SK-N-SH (cell line): ENCODE measurements at regions not wholly inside any gene's neighbourhood (a gene's known extent, or its start where the extent isn't known, plus 50 kb on each side); places are given as distances from the start of the nearest gene placed in this dataset.

ENCODE experiments used
- CTCF ChIA-PET: fragments of 300-600, 350-600 bp; formaldehyde crosslinking; extraction: SDS; loops from one replicate; lab custom pipeline; 2021; lab: Yijun Ruan, JAX
- POLR2A ChIA-PET: fragments of 350-600 bp; sonication (Branson Sonifier 250); formaldehyde crosslinking; extraction: SDS; loops from one replicate; lab custom pipeline; 2020; ENCODE audit warnings: antibody characterized with exemption, inconsistent platforms; lab: Yijun Ruan, JAX
- DNase-seq: peaks from one replicate; pipeline ENCODE4 v3.0.0; 2012
- H2AFZ ChIP-seq: fragments of 200-600 bp; sonication (generic); 2 replicates; pipeline ENCODE4 v1.8.1; 2016; ENCODE audit warnings: antibody characterized with exemption, mild to moderate bottlenecking, low read depth
- H3F3A ChIP-seq: fragments of 200-600 bp; sonication (generic); replicated peaks from 2 replicates; pipeline ENCODE3; 2016; ENCODE audit warnings: antibody characterized with exemption, mild to moderate bottlenecking; ENCODE audit not compliant: insufficient read depth
- H3K27ac ChIP-seq, 2 experiments: fragments of 200-500 bp in 1 of 2; fragments of 200-600 bp in 1 of 2; sonication (Bioruptor generic) in 1 of 2; sonication (generic), shearing (Covaris generic) in 1 of 2; 2 replicates each; pipeline versions ENCODE4 v1.5.1 to v1.6.1; 2014 to 2016; ENCODE audit warnings: low read depth in 2 of 2, inconsistent platforms in 1 of 2, low read length in 1 of 2, mild to moderate bottlenecking in 1 of 2, mixed read lengths in 1 of 2
- H3K27me3 ChIP-seq: fragments of 200-600 bp; sonication (generic), shearing (Covaris generic); 2 replicates; pipeline ENCODE4 v1.6.1; 2016; ENCODE audit warnings: mixed run types; ENCODE audit not compliant: insufficient read depth
- H3K36me3 ChIP-seq, 2 experiments: fragments of 200-500 bp in 1 of 2; fragments of 200-600 bp in 1 of 2; sonication (Bioruptor generic) in 1 of 2; sonication (generic) in 1 of 2; replicated peaks in 1 of 2; 2 replicates each; pipeline versions ENCODE3 to v1.5.1; 2014 to 2016; ENCODE audit warnings: low read length in 1 of 2, mild to moderate bottlenecking in 1 of 2; ENCODE audit not compliant: insufficient read depth in 2 of 2, control insufficient read depth in 1 of 2
- H3K4me1 ChIP-seq, 2 experiments: fragments of 200-500 bp in 1 of 2; fragments of 200-600 bp in 1 of 2; sonication (Bioruptor generic) in 1 of 2; sonication (generic), shearing (Covaris generic) in 1 of 2; 2 replicates each; pipeline versions ENCODE4 v1.5.1 to v1.6.1; 2014 to 2016; ENCODE audit warnings: low read depth in 1 of 2, low read length in 1 of 2, mixed run types in 1 of 2; ENCODE audit not compliant: insufficient read depth in 2 of 2, control insufficient read depth in 1 of 2
- H3K4me2 ChIP-seq: fragments of 200-600 bp; sonication (generic), shearing (Covaris generic); 2 replicates; pipeline ENCODE4 v1.6.1; 2017; ENCODE audit warnings: mixed run types
- H3K4me3 ChIP-seq, 2 experiments: fragments of 200-500 bp in 1 of 2; fragments of 200-600 bp in 1 of 2; sonication (Bioruptor generic) in 1 of 2; sonication (generic), shearing (Covaris generic) in 1 of 2; 2 replicates each; pipeline versions ENCODE4 v1.5.1 to v1.8.1; 2014 to 2016; ENCODE audit warnings: low read depth in 2 of 2, inconsistent platforms in 1 of 2, low read length in 1 of 2, mild to moderate bottlenecking in 1 of 2, mixed read lengths in 1 of 2, moderate library complexity in 1 of 2
- H3K79me2 ChIP-seq: fragments of 200-600 bp; sonication (generic); 2 replicates; pipeline ENCODE4 v1.8.1; 2017; ENCODE audit warnings: mild to moderate bottlenecking; ENCODE audit not compliant: insufficient read depth
- H3K9ac ChIP-seq: fragments of 200-600 bp; sonication (generic); 2 replicates; pipeline ENCODE4 v1.6.1; 2017; ENCODE audit warnings: mixed run types
- H3K9me2 ChIP-seq: fragments of 200-600 bp; sonication (generic); 2 replicates; pipeline ENCODE4 v1.6.1; 2017; ENCODE audit warnings: mixed run types
- H3K9me3 ChIP-seq: fragments of 200-600 bp; sonication (generic); 2 replicates; pipeline ENCODE4 v1.6.1; 2017; ENCODE audit warnings: mixed run types, mild to moderate bottlenecking, moderate library complexity
- H4K20me1 ChIP-seq: fragments of 200-600 bp; sonication (generic); 2 replicates; pipeline ENCODE4 v1.6.1; 2017; ENCODE audit warnings: mild to moderate bottlenecking, mixed run types; ENCODE audit not compliant: insufficient read depth
- EP300 ChIP-seq, 2 experiments: IDR thresholded peaks; 2 replicates each; pipeline versions ENCODE4 v1.4.0 to v1.6.1; 2012; ENCODE audit warnings: borderline replicate concordance in 1 of 2, low read depth in 1 of 2, low read length in 1 of 2
- EZH2phosphoT487 ChIP-seq: fragments of 200-600 bp; sonication (generic); IDR thresholded peaks from 2 replicates; pipeline ENCODE4 v1.6.1; 2017; ENCODE audit warnings: low read depth, mixed run types, mild to moderate bottlenecking, antibody characterized with exemption, moderate library complexity, borderline replicate concordance
- FOSL2 ChIP-seq: IDR thresholded peaks from 2 replicates; pipeline ENCODE4 v1.4.0; 2012; ENCODE audit warnings: low read depth, mild to moderate bottlenecking, moderate library complexity, borderline replicate concordance
- FOXJ3 ChIP-seq: sonication (generic); formaldehyde crosslinking; IDR thresholded peaks from 2 replicates; pipeline ENCODE4 v1.5.1; 2020; ENCODE audit warnings: mild to moderate bottlenecking, missing genetic modification reagents
- FOXM1 ChIP-seq: IDR thresholded peaks from 2 replicates; pipeline ENCODE4 v1.4.0; 2012; ENCODE audit warnings: low read depth, mild to moderate bottlenecking
- GABPA ChIP-seq: IDR thresholded peaks from 2 replicates; pipeline ENCODE4 v1.4.0; 2012; ENCODE audit warnings: low read depth, mild to moderate bottlenecking
- GATA2 ChIP-seq: sonication (generic); formaldehyde crosslinking; IDR thresholded peaks from 2 replicates; pipeline ENCODE4 v1.5.0; 2020; ENCODE audit warnings: mild to moderate bottlenecking, missing genetic modification reagents
- JUND ChIP-seq: IDR thresholded peaks from 2 replicates; pipeline ENCODE4 v1.4.0; 2012
- MEF2A ChIP-seq: IDR thresholded peaks from 2 replicates; pipeline ENCODE4 v1.4.0; 2012; ENCODE audit warnings: low read depth, borderline replicate concordance
- RAD21 ChIP-seq: IDR thresholded peaks from 2 replicates; pipeline ENCODE4 v1.6.1; 2012; ENCODE audit warnings: mild to moderate bottlenecking, low read length
- RFX5 ChIP-seq: IDR thresholded peaks from 2 replicates; pipeline ENCODE4 v1.6.1; 2012; ENCODE audit warnings: mild to moderate bottlenecking, improper control_type of control experiment, low read length
- SIN3A ChIP-seq: IDR thresholded peaks from 2 replicates; pipeline ENCODE4 v1.6.1; 2012; ENCODE audit warnings: low read depth, mild to moderate bottlenecking, low read length, moderate library complexity, borderline replicate concordance
- TEAD4 ChIP-seq: IDR thresholded peaks from 2 replicates; pipeline ENCODE4 v1.4.0; 2012; ENCODE audit warnings: mild to moderate bottlenecking, borderline replicate concordance; ENCODE audit not compliant: insufficient read depth
- YY1 ChIP-seq: IDR thresholded peaks from 2 replicates; pipeline ENCODE4 v1.4.0; 2012; ENCODE audit warnings: low read depth, mild to moderate bottlenecking
- WGBS: methylation state at CpG from one replicate; pipeline ENCODE4 v1.1.6; 2017; ENCODE audit warnings: low lambda C conversion rate; 5-methylcytosine and 5-hydroxymethylcytosine counted together
- TF ChIP-seq, protein P1 (sequence below): IDR thresholded peaks from 2 replicates; pipeline ENCODE4; 2012
- TF ChIP-seq, protein P2 (sequence below): fragments of 150-350 bp; IDR thresholded peaks from 2 replicates; pipeline ENCODE4 v1.6.1; 2016; ENCODE audit warnings: mild to moderate bottlenecking, low read depth, low read length
- TF ChIP-seq, protein P3 (sequence below): IDR thresholded peaks from 2 replicates; pipeline ENCODE4 v1.4.0; 2012; ENCODE audit warnings: low read depth
- TF ChIP-seq, protein P4 (sequence below): IDR thresholded peaks from 2 replicates; pipeline ENCODE4 v1.6.1; 2012; ENCODE audit warnings: mild to moderate bottlenecking, low read depth, low read length, moderate library complexity

DNA sequence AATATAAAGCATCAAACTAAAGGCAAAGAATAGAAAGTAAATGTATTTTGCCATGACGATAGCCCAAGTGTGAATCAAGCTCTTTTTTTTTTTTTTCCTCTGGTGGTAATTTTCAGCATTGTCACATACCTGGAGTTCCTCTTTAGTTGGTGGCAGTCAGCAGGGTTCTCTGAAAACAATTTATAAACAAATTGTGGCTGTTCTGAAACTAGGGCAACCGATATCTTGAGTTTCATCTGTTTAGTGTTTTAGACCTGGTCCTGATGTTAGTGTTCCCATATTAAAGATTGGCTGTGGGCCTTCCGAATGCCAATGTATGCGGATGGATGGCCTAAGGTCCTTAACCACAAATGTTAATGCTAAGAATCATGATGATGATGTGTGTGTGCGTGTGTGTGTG lies 713.1 kb downstream of the GATA3 start:
- WGBS = 51% methylated on average over 5 of the region's 5 CpGs
- no peaks in the 10 kb centered on the region for H3F3A ChIP-seq
- CTCF ChIA-PET = interaction anchor here (0.6 kb wide), 1 partner anchor 669 kb away, joined by 3 read pairs; no protein-coding TSS in a partner anchor
- DNase-seq = no peak
- no peak overlapping the region for H2AFZ ChIP-seq
- H3K9ac ChIP-seq = no peak overlapping the region
- no peaks in the 10 kb centered on the region for H3K9me3 ChIP-seq
- H3K79me2 ChIP-seq = no peaks in the 10 kb centered on the region
- no peak overlapping the region for H3K4me2 ChIP-seq
- H3K4me3 ChIP-seq = no peak overlapping the region
- H3K36me3 ChIP-seq = no peaks in the 10 kb centered on the region
- TF ChIP-seq, protein P1, sequence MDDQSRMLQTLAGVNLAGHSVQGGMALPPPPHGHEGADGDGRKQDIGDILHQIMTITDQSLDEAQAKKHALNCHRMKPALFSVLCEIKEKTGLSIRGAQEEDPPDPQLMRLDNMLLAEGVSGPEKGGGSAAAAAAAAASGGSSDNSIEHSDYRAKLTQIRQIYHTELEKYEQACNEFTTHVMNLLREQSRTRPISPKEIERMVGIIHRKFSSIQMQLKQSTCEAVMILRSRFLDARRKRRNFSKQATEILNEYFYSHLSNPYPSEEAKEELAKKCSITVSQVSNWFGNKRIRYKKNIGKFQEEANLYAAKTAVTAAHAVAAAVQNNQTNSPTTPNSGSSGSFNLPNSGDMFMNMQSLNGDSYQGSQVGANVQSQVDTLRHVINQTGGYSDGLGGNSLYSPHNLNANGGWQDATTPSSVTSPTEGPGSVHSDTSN = no peak
- TF ChIP-seq GABPA (no peak), FOXM1 (no peak), RAD21 (no peak), TEAD4 (no peak), FOSL2 (no peak), JUND (no peak), MEF2A (no peak), YY1 (no peak), SIN3A (no peak)
- TF ChIP-seq, protein P2, sequence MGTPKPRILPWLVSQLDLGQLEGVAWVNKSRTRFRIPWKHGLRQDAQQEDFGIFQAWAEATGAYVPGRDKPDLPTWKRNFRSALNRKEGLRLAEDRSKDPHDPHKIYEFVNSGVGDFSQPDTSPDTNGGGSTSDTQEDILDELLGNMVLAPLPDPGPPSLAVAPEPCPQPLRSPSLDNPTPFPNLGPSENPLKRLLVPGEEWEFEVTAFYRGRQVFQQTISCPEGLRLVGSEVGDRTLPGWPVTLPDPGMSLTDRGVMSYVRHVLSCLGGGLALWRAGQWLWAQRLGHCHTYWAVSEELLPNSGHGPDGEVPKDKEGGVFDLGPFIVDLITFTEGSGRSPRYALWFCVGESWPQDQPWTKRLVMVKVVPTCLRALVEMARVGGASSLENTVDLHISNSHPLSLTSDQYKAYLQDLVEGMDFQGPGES = no peak
- TF ChIP-seq, protein P3, sequence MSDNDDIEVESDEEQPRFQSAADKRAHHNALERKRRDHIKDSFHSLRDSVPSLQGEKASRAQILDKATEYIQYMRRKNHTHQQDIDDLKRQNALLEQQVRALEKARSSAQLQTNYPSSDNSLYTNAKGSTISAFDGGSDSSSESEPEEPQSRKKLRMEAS = no peak
- no peaks in the 10 kb centered on the region; a peak in 1 of 4 replicates for H3K4me1 ChIP-seq
- no peak overlapping the region for H3K27ac ChIP-seq
- H3K27me3 ChIP-seq = no peaks in the 10 kb centered on the region
- no peaks in the 10 kb centered on the region for H4K20me1 ChIP-seq
- H3K9me2 ChIP-seq = no peaks in the 10 kb centered on the region
- POLR2A ChIA-PET = no interaction called here

DNA sequence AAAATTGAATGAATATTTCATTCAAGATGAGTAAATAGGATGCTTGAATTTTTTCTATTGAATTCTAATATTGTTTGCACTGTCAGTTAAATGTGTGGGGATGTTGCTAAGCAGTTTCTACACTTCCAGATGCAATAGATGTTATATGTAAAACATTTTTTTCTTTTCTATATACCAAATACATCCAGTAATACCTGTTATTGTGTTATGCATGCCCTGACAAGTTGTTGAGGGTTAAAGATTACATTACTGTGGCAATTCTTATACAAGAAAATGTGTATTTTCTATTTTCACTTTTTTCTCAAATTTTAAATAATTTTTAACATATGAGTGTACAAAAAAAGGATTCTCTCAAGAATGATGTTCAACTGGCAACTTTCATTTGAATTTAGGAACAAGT lies 713.9 kb downstream of the GATA3 start:
- POLR2A ChIA-PET = no interaction called here

More for the DNA sequence above, 713.9 kb downstream of the GATA3 start:
- Histone ChIP-seq H3K27ac (no peak overlapping the region), H4K20me1 (no peaks in the 10 kb centered on the region), H3K79me2 (no peaks in the 10 kb centered on the region), H3K36me3 (no peaks in the 10 kb centered on the region), H3K4me2 (no peak overlapping the region), H3K9ac (no peak overlapping the region), H3K4me3 (no peak overlapping the region), H2AFZ (no peak overlapping the region), H3K27me3 (no peaks in the 10 kb centered on the region), H3K9me3 (no peaks in the 10 kb centered on the region), H3K9me2 (no peaks in the 10 kb centered on the region), H3K4me1 (no peaks in the 10 kb centered on the region; a peak in 1 of 4 replicates), H3F3A (no peaks in the 10 kb centered on the region)
- TF ChIP-seq FOXJ3 (no peak), EP300 (IDR thresholded peaks at IDR 0.05; ENCODE audit: borderline replicate concordance in 1 of 2, low read depth in 1 of 2, low read length in 1 of 2) (no peak), EZH2phosphoT487 (no peak), GATA2 (CRISPR knock-in tag) (no peak), RFX5 (no peak), FOSL2 (no peak)
- TF ChIP-seq, protein P4, sequence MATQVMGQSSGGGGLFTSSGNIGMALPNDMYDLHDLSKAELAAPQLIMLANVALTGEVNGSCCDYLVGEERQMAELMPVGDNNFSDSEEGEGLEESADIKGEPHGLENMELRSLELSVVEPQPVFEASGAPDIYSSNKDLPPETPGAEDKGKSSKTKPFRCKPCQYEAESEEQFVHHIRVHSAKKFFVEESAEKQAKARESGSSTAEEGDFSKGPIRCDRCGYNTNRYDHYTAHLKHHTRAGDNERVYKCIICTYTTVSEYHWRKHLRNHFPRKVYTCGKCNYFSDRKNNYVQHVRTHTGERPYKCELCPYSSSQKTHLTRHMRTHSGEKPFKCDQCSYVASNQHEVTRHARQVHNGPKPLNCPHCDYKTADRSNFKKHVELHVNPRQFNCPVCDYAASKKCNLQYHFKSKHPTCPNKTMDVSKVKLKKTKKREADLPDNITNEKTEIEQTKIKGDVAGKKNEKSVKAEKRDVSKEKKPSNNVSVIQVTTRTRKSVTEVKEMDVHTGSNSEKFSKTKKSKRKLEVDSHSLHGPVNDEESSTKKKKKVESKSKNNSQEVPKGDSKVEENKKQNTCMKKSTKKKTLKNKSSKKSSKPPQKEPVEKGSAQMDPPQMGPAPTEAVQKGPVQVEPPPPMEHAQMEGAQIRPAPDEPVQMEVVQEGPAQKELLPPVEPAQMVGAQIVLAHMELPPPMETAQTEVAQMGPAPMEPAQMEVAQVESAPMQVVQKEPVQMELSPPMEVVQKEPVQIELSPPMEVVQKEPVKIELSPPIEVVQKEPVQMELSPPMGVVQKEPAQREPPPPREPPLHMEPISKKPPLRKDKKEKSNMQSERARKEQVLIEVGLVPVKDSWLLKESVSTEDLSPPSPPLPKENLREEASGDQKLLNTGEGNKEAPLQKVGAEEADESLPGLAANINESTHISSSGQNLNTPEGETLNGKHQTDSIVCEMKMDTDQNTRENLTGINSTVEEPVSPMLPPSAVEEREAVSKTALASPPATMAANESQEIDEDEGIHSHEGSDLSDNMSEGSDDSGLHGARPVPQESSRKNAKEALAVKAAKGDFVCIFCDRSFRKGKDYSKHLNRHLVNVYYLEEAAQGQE = no peak
- no peak for DNase-seq
- CTCF ChIA-PET = no interaction called here
